HEK293 (cell line): ENCODE measurements at regions not wholly inside any gene's neighbourhood (a gene's known extent, or its start where the extent isn't known, plus 50 kb on each side); places are given as distances from the start of the nearest gene placed in this dataset.
"Not testable (repeated sequence)": the region's sequence is repeated elsewhere in the genome, so short reads cannot be mapped to it uniquely, and the experiment has no call there.

ENCODE experiments used
- CTCF ChIA-PET: fragments of 350-600 bp; formaldehyde crosslinking; extraction: SDS; loops from one replicate; lab custom pipeline; 2021; ENCODE audit warnings: antibody characterized with exemption; lab: Yijun Ruan, JAX
- POLR2A ChIA-PET: fragments of 300-600 bp; formaldehyde crosslinking; extraction: SDS; loops from one replicate; lab custom pipeline; 2020; ENCODE audit warnings: antibody characterized with exemption, inconsistent platforms; lab: Yijun Ruan, JAX
- H3K27ac ChIP-seq: fragments of 200-500 bp; sonication (Bioruptor generic); 2 replicates; pipeline ENCODE4 v1.5.1; 2014; ENCODE audit warnings: low read depth, low read length, control low read depth, inconsistent platforms; ENCODE audit errors: extremely low read depth
- H3K36me3 ChIP-seq, 2 experiments: fragments of 200-500 bp in 1 of 2; sonication (Bioruptor generic) in 1 of 2; 1 replicate in 1 of 2; 2 replicates in 1 of 2; pipeline ENCODE4 v1.5.1; 2014 to 2017; ENCODE audit warnings: inconsistent platforms in 2 of 2, low read length in 2 of 2; ENCODE audit not compliant: control insufficient read depth in 2 of 2, insufficient read depth in 1 of 2
- H3K4me1 ChIP-seq: fragments of 200-500 bp; sonication (Bioruptor generic); 2 replicates; pipeline ENCODE4 v1.5.1; 2014; ENCODE audit warnings: mild to moderate bottlenecking, low read length, inconsistent platforms; ENCODE audit not compliant: control insufficient read depth, insufficient read depth
- H3K4me3 ChIP-seq: 2 replicates; pipeline ENCODE4 v1.5.1; 2011; ENCODE audit warnings: low read depth, mild to moderate bottlenecking, control low read depth, low read length, moderate library complexity
- H3K9me3 ChIP-seq: fragments of 200-500 bp; sonication (Bioruptor generic); 2 replicates; pipeline ENCODE4 v1.5.1; 2014; ENCODE audit warnings: low read depth, low read length, inconsistent platforms; ENCODE audit not compliant: control insufficient read depth, insufficient read depth
- GFI1B ChIP-seq: fragments of 450-650 bp; formaldehyde crosslinking; IDR thresholded peaks from 2 replicates; pipeline ENCODE4 v1.5.1; 2016; ENCODE audit warnings: missing biosample characterization, missing genetic modification characterization
- GLI2 ChIP-seq: fragments of 450-650 bp; formaldehyde crosslinking; IDR thresholded peaks from 2 replicates; pipeline ENCODE4; 2017; ENCODE audit warnings: missing biosample characterization, missing genetic modification characterization, low read depth, borderline replicate concordance
- KLF16 ChIP-seq: fragments of 450-650 bp; formaldehyde crosslinking; IDR thresholded peaks from 2 replicates; pipeline ENCODE4 v1.5.1; 2017; ENCODE audit warnings: missing biosample characterization, missing genetic modification characterization
- ZBTB7A ChIP-seq: fragments of 450-650 bp; formaldehyde crosslinking; IDR thresholded peaks from 2 replicates; pipeline ENCODE4 v1.5.1; 2016; ENCODE audit warnings: low read depth, missing biosample characterization, missing genetic modification characterization
- ZNF112 ChIP-seq: fragments of 450-650 bp; formaldehyde crosslinking; IDR thresholded peaks from 2 replicates; pipeline ENCODE4 v1.5.0; 2017; ENCODE audit warnings: missing biosample characterization, missing genetic modification characterization
- ZNF2 ChIP-seq: fragments of 450-650 bp; formaldehyde crosslinking; IDR thresholded peaks from 2 replicates; pipeline ENCODE4 v1.5.1; 2016; ENCODE audit warnings: missing biosample characterization, missing genetic modification characterization
- ZNF350 ChIP-seq: fragments of 450-650 bp; formaldehyde crosslinking; IDR thresholded peaks from 2 replicates; pipeline ENCODE4 v1.5.0; 2017; ENCODE audit warnings: missing biosample characterization, mild to moderate bottlenecking, missing genetic modification characterization
- ZNF600 ChIP-seq: fragments of 450-650 bp; formaldehyde crosslinking; IDR thresholded peaks from 2 replicates; pipeline ENCODE4 v1.5.1; 2016; ENCODE audit warnings: missing biosample characterization, missing genetic modification characterization
- ZNF677 ChIP-seq: fragments of 450-650 bp; IDR thresholded peaks from 2 replicates; pipeline ENCODE4 v1.5.0; 2018; ENCODE audit warnings: missing biosample characterization, mild to moderate bottlenecking, missing genetic modification characterization, moderate library complexity
- ZNF776 ChIP-seq: fragments of 450-650 bp; formaldehyde crosslinking; IDR thresholded peaks from 2 replicates; pipeline ENCODE4 v1.5.0; 2017; ENCODE audit warnings: missing biosample characterization, missing genetic modification characterization, borderline replicate concordance
- ZNF785 ChIP-seq: fragments of 450-650 bp; formaldehyde crosslinking; IDR thresholded peaks from 2 replicates; pipeline ENCODE4 v1.5.1; 2016; ENCODE audit warnings: missing biosample characterization, missing genetic modification characterization
- ZSCAN30 ChIP-seq: fragments of 450-650 bp; IDR thresholded peaks from 2 replicates; pipeline ENCODE4 v1.5.1; 2018; ENCODE audit warnings: missing biosample characterization, mild to moderate bottlenecking, missing genetic modification characterization, moderate library complexity
- TF ChIP-seq, protein P1 (sequence below): fragments of 450-650 bp; formaldehyde crosslinking; IDR thresholded peaks from 2 replicates; pipeline ENCODE4 v1.5.1; 2017; ENCODE audit warnings: missing biosample characterization, mild to moderate bottlenecking, missing genetic modification characterization, moderate library complexity
- TF ChIP-seq, protein P2 (sequence below): IDR thresholded peaks from 2 replicates; pipeline ENCODE4 v1.6.1; 2011; ENCODE audit warnings: mild to moderate bottlenecking, low read depth, low read length, borderline replicate concordance
- TF ChIP-seq, protein P3 (sequence below): fragments of 450-650 bp; formaldehyde crosslinking; IDR thresholded peaks from 2 replicates; pipeline ENCODE4 v1.5.1; 2016; ENCODE audit warnings: missing biosample characterization, missing genetic modification characterization
- TF ChIP-seq, protein P4 (sequence below): fragments of 450-650 bp; formaldehyde crosslinking; IDR thresholded peaks from 2 replicates; pipeline ENCODE4 v1.5.1; 2016; ENCODE audit warnings: missing biosample characterization, missing genetic modification characterization
- TF ChIP-seq, protein P5 (sequence below): fragments of 450-650 bp; formaldehyde crosslinking; IDR thresholded peaks from 2 replicates; pipeline ENCODE4 v1.5.0; 2017; ENCODE audit warnings: missing biosample characterization, missing genetic modification characterization, borderline replicate concordance

DNA sequence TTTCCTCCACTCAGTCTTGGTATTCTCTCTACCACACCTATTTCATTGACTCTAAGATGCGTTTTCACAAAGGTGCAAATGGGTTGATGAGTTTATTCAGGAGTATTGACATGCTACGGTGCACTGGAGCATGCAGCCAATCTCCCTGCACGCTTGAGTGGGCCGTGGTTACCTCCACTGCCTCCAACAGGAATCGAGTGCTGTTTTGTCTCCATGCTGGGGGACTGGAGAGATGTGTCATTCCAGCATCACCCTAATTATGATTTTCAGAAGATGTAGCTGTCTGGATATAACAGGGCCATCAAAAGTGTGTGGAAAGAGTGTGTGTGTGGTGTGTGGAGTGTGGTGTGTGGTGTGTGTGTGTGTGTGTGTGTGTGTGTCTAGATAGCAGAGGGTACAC is 351.6 kb upstream of the ZFHX3 start:
- CTCF ChIA-PET: interaction anchor here (0.5 kb wide), 1 partner anchor 802 kb away, joined by 3 read pairs; no protein-coding TSS in a partner anchor
- POLR2A ChIA-PET: no interaction called here
- TF ChIP-seq, protein P1, sequence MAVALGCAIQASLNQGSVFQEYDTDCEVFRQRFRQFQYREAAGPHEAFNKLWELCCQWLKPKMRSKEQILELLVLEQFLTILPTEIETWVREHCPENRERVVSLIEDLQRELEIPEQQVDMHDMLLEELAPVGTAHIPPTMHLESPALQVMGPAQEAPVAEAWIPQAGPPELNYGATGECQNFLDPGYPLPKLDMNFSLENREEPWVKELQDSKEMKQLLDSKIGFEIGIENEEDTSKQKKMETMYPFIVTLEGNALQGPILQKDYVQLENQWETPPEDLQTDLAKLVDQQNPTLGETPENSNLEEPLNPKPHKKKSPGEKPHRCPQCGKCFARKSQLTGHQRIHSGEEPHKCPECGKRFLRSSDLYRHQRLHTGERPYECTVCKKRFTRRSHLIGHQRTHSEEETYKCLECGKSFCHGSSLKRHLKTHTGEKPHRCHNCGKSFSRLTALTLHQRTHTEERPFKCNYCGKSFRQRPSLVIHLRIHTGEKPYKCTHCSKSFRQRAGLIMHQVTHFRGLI (tag by site-specific recombination): no peak
- TF ChIP-seq, protein P2, sequence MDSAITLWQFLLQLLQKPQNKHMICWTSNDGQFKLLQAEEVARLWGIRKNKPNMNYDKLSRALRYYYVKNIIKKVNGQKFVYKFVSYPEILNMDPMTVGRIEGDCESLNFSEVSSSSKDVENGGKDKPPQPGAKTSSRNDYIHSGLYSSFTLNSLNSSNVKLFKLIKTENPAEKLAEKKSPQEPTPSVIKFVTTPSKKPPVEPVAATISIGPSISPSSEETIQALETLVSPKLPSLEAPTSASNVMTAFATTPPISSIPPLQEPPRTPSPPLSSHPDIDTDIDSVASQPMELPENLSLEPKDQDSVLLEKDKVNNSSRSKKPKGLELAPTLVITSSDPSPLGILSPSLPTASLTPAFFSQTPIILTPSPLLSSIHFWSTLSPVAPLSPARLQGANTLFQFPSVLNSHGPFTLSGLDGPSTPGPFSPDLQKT: no peak
- TF ChIP-seq, protein P3, sequence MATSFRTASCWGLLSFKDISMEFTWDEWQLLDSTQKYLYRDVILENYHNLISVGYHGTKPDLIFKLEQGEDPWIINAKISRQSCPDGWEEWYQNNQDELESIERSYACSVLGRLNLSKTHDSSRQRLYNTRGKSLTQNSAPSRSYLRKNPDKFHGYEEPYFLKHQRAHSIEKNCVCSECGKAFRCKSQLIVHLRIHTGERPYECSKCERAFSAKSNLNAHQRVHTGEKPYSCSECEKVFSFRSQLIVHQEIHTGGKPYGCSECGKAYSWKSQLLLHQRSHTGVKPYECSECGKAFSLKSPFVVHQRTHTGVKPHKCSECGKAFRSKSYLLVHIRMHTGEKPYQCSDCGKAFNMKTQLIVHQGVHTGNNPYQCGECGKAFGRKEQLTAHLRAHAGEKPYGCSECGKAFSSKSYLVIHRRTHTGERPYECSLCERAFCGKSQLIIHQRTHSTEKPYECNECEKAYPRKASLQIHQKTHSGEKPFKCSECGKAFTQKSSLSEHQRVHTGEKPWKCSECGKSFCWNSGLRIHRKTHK (tag by site-specific recombination): no peak
- TF ChIP-seq GFI1B (tag by site-specific recombination): no peak
- no peak for TF ChIP-seq ZNF677 (tag by site-specific recombination)
- no peak for TF ChIP-seq ZNF776 (tag by site-specific recombination)
- TF ChIP-seq ZNF2: no peak
- no peak for TF ChIP-seq ZSCAN30 (tag by site-specific recombination)
- no peak overlapping the region for H3K4me3 ChIP-seq
- no peaks in the 10 kb centered on the region for H3K9me3 ChIP-seq
- no peaks in the 10 kb centered on the region for H3K36me3 ChIP-seq
- no peaks in the 10 kb centered on the region for H3K4me1 ChIP-seq
- no peak overlapping the region for H3K27ac ChIP-seq

DNA sequence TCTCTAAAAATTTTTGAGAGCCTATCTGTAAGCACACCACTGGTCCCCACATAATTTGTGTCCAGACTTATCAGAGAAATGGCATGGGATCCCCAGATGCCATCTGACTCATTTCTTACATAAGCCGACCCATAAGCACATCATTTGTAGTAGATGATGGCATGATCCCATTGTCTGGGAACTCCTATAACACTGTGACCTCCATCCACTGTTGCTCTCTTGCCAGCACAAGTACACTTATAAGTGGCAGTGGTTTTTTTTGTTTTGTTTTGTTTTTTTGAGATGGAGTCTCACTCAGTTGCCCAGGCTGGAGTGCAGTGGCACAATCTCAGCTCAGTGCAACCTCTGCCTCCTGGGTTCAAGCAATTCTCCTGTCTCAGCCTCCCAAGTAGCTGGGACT is 350.7 kb upstream of the ZFHX3 start:
- H3K27ac ChIP-seq, H3K4me3 ChIP-seq, H3K9me3 ChIP-seq, CTCF ChIA-PET, POLR2A ChIA-PET, H3K36me3 ChIP-seq, H3K4me1 ChIP-seq: not testable (repeated sequence)

DNA sequence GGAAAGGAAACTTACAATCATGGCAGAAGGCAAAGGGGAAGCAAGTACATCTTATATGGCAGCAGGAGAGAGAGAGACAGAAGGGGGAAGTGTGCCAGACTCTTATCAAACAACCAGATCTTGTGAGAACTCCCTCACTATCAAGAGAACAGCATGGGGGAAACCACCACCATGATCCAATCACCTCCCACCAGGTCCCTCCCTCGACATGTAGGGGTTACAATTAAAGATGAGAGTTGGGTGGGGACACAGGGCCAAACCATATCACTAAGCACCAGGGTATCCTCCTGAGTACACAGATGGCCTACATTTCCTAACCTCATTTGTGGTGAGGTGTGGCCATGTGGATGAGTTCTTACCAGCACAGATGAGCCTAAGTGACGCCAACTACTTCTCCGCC is 348.6 kb upstream of the ZFHX3 start:
- ChIA-PET POLR2A (no interaction called here), CTCF (interaction anchor here (0.7 kb wide), 2 partner anchors 69 to 91 kb away, joined by 3 read pairs; no protein-coding TSS in a partner anchor)
- Histone ChIP-seq H3K4me3 (no peak overlapping the region), H3K9me3 (no peaks in the 10 kb centered on the region), H3K4me1 (no peaks in the 10 kb centered on the region), H3K27ac (no peak overlapping the region), H3K36me3 (no peaks in the 10 kb centered on the region)
- no peak for TF ChIP-seq ZBTB7A (tag by site-specific recombination)
- TF ChIP-seq GLI2 (tag by site-specific recombination): no peak
- no peak for TF ChIP-seq ZNF600 (tag by site-specific recombination)
- TF ChIP-seq ZNF112 (tag by site-specific recombination): no peak
- no peak for TF ChIP-seq ZNF785
- no peak for TF ChIP-seq KLF16
- TF ChIP-seq ZNF350 (tag by site-specific recombination): no peak
- TF ChIP-seq, protein P4, sequence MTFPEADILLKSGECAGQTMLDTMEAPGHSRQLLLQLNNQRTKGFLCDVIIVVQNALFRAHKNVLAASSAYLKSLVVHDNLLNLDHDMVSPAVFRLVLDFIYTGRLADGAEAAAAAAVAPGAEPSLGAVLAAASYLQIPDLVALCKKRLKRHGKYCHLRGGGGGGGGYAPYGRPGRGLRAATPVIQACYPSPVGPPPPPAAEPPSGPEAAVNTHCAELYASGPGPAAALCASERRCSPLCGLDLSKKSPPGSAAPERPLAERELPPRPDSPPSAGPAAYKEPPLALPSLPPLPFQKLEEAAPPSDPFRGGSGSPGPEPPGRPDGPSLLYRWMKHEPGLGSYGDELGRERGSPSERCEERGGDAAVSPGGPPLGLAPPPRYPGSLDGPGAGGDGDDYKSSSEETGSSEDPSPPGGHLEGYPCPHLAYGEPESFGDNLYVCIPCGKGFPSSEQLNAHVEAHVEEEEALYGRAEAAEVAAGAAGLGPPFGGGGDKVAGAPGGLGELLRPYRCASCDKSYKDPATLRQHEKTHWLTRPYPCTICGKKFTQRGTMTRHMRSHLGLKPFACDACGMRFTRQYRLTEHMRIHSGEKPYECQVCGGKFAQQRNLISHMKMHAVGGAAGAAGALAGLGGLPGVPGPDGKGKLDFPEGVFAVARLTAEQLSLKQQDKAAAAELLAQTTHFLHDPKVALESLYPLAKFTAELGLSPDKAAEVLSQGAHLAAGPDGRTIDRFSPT (tag by site-specific recombination): no peak
- TF ChIP-seq, protein P5, sequence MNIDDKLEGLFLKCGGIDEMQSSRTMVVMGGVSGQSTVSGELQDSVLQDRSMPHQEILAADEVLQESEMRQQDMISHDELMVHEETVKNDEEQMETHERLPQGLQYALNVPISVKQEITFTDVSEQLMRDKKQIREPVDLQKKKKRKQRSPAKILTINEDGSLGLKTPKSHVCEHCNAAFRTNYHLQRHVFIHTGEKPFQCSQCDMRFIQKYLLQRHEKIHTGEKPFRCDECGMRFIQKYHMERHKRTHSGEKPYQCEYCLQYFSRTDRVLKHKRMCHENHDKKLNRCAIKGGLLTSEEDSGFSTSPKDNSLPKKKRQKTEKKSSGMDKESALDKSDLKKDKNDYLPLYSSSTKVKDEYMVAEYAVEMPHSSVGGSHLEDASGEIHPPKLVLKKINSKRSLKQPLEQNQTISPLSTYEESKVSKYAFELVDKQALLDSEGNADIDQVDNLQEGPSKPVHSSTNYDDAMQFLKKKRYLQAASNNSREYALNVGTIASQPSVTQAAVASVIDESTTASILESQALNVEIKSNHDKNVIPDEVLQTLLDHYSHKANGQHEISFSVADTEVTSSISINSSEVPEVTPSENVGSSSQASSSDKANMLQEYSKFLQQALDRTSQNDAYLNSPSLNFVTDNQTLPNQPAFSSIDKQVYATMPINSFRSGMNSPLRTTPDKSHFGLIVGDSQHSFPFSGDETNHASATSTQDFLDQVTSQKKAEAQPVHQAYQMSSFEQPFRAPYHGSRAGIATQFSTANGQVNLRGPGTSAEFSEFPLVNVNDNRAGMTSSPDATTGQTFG (tag by site-specific recombination): no peak
